Large intestine (tissue), 3 donors: ENCODE measurements at regions not wholly inside any gene's neighbourhood (a gene's known extent, or its start where the extent isn't known, plus 50 kb on each side); places are given as distances from the start of the nearest gene placed in this dataset.
A peak's percentile ranks its signal among the peaks of the same experiment; 100 is the strongest.

Experiments
- DNase-seq, 2 donors: peaks; one replicate each; pipeline versions ENCODE4 v3.0.0 to v3.0.0-alpha.2; 2013
- H3K27ac ChIP-seq: one replicate; pipeline ENCODE4 v1.5.1; 2013; ENCODE audit warnings: low read length
- H3K27me3 ChIP-seq: 2 replicates; pipeline ENCODE4 v1.6.1; 2013; ENCODE audit warnings: low read length; ENCODE audit not compliant: control insufficient read depth, insufficient read depth
- H3K36me3 ChIP-seq: 2 replicates; pipeline ENCODE4 v1.6.1; 2013; ENCODE audit warnings: low read length; ENCODE audit not compliant: control insufficient read depth, insufficient read depth
- H3K4me1 ChIP-seq: one replicate; pipeline ENCODE4 v1.6.1; 2013; ENCODE audit warnings: low read length; ENCODE audit not compliant: control insufficient read depth, insufficient read depth
- H3K4me3 ChIP-seq: one replicate; pipeline ENCODE4 v1.5.1; 2013; ENCODE audit warnings: low read length
- H3K9me3 ChIP-seq: one replicate; pipeline ENCODE4 v1.6.1; 2013; ENCODE audit warnings: mild to moderate bottlenecking, low read depth, low read length, moderate library complexity; ENCODE audit not compliant: control insufficient read depth
- WGBS: methylation state at CpG from one replicate; pipeline ENCODE4 v1.1.5; 2013; ENCODE audit warnings: low lambda C conversion rate; ENCODE audit not compliant: insufficient coverage; 5-methylcytosine and 5-hydroxymethylcytosine counted together

DNA sequence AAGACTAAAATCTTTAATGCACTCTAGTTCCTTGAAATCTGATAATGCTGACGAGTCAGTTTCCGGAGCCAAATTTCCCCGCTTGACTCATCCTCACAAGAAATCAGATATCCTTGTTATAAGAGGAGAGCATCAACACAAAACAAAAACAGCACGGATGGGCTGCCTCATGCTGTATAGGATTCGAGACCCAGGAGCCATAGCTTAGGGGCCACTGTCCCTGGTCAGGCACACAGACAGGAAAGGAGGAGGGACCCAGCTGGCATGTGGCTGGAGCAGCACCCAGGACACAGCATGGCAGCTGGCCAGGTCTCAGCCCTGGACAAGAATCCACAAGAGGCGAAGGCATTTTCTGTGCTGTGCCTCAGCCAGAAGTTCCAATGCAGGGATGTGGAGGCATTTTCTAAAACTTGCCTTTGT lies 110.2 kb upstream of the SPATA13 start:
- no peak for DNase-seq
- no peak overlapping the region for H3K4me3 ChIP-seq
- H3K27me3 ChIP-seq: no peaks in the 10 kb centered on the region
- H3K27ac ChIP-seq: no peak overlapping the region
- H3K4me1 ChIP-seq: no peaks in the 10 kb centered on the region
- no peaks in the 10 kb centered on the region for H3K36me3 ChIP-seq
- WGBS: no CpG with 5 or more reads among the region's 6 CpGs
- peaks cover 5% of the 10 kb centered on the region for H3K9me3 ChIP-seq

DNA sequence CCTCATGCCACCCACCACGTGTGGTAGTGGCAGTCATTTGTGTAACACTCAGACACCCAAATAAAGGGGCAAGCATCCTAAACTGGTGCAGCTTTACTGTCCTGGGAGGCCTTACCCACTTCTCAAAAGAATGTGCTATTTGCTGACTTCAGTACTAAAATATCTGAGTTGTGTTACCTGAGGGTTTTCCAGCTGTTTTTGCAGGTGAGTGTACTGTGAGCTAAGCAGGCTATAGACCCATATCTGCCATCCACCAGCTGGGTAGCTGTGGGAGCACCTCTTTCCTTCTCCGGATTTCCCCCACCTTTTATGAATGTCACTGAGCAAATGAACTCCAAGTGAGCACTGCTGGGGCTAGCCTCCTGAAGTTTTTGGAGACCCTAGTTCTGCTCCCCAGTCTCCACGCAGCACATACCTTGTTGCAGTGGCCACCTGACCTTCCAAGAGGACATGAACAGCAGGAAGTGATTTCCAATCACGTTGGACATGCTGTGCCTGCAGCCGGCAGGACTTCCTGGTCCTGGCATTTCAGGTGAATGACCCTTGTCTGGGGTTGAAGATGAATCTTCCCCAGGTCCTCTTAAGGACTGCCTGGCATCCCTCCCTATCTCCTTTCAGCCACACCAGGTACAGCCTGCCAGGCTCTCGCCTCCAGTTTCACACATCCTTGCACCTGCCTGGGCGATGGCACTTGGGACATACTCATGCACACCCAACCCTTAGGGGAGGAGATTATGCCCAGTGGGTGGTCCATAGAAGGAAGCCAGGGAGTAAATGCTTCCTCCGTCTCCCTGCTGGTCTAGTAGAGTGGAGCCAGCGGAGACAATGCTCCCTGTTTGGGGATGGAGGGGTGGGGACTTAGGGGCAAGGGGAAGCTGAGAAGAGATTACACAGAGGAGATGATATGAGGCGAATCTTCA lies 109.5 kb upstream of the SPATA13 start:
- Histone ChIP-seq H3K27me3 (no peaks in the 10 kb centered on the region), H3K36me3 (no peaks in the 10 kb centered on the region), H3K27ac (no peak overlapping the region), H3K4me3 (no peak overlapping the region), H3K9me3 (peaks cover 5% of the 10 kb centered on the region), H3K4me1 (no peaks in the 10 kb centered on the region)
- no CpG with 5 or more reads among the region's 10 CpGs for WGBS
- DNase-seq: no peak

DNA sequence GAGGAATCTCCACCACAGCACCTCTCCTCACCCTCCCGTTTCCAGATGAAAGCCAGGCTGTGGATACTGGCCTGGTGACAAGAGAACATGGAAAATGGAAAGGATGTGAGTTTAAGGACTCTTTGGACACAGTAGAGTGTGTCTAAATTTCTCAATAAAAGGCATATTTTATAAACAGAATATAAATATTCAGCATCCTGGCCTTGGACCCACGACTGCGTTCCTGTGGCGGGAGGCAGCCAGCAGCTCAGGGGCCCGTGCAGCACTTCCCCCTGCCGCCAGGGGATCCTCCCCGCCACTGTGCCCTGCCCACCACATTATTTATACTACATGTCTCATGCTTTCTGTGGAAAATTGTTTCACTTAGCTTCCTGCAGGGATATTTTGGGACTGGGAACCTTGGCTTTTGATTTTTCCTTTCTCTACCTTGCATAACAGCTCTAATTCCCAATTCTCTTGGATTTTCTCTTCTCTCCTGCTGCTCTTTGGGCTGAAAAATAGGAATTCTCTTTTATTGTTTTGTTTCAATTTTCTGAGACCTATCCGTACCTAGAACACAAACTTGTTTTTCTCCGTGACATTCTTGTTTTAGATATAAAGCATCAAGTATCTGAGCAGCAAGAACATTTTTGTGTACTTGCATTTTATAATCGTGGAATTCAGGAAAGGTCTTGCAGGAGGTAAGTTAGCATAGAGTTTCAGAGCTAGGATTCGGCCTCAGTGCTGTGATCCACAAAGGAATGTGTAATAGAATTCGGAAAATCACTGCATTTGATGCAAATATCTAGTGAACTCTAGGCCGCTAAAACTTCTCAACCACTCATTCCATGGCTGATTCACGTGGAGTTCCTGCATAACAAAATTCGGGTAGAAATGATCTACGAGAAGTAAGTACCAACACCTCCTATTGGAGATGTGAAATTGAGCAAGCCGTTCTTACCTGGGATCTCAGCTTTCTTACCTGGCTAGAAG lies 107.7 kb upstream of the SPATA13 start:
- Histone ChIP-seq H3K27ac (no peak overlapping the region), H3K4me3 (no peak overlapping the region), H3K27me3 (no peaks in the 10 kb centered on the region), H3K4me1 (no peaks in the 10 kb centered on the region), H3K36me3 (no peaks in the 10 kb centered on the region), H3K9me3 (no peaks in the 10 kb centered on the region)
- no peak for DNase-seq
- 100% methylated on average over 1 of the region's 17 CpGs for WGBS

DNA sequence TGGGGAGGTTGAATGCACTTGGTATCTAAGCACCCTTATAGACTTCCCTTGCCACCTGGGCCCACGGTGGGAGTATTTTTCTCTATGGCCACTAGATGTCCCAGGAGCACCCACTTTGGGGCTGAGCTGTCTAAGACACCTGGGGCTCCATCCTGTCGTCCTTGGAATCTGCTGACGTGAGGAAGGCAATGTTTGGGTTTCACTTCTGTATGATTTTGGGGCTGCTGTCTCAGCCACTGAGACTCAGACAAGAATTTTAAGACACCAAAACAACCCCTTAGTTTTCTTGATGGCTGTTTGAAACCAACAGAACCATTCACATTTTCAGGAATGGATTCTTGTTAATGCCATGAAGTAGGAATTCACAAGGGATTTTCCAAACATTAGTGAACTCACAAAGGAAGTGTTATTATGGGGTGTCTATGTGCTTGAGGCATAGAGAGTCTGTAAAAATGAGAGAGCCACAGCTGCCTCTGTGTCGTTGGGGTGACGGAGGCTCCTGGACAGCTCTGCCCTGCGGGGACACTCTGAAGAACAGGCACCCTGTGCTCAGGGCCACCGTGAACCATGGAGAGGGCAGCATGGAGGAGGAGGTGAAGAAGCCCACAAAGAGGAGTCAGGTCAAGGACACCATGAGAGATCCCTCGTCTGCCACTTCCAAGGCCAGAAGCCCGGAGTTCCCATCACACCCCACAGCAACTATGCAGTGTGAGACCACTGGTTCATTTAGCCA lies 106.8 kb upstream of the SPATA13 start:
- WGBS: no CpG with 5 or more reads among the region's 9 CpGs
- DNase-seq: peak; percentile 64 to 72
- Histone ChIP-seq H3K27me3 (no peaks in the 10 kb centered on the region), H3K9me3 (no peaks in the 10 kb centered on the region), H3K27ac (no peak overlapping the region), H3K4me1 (no peaks in the 10 kb centered on the region), H3K36me3 (no peaks in the 10 kb centered on the region), H3K4me3 (no peak overlapping the region)

DNA sequence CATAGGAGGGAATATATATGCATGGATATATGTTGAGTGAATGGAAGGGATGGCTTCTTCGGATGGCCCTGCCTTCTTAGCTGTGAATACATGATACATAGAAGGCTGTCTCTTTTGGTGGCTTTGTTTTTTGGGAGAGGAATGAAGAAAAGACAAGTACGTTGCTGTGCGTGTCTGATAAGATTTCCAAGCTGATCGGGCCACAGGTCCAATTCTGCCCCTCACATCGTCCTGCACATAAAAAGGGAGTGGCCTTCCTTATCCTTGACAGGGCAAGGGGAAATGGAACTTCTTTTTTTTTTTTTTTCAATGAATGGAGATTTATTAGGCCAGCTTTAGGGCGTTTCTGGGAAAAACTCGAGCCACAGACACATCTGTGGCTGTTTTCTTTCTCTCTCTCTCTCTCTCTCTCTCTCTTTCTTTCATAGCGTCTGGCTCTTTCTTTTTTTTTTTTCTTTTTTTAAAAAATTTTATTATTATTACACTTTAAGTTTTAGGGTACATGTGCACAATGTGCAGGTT lies 103.8 kb upstream of the SPATA13 start:
- no peaks in the 10 kb centered on the region for H3K9me3 ChIP-seq
- H3K27ac ChIP-seq: no peak overlapping the region
- no peak overlapping the region for H3K4me3 ChIP-seq
- H3K27me3 ChIP-seq: no peaks in the 10 kb centered on the region
- 49% methylated on average over 2 of the region's 8 CpGs for WGBS
- no peaks in the 10 kb centered on the region for H3K36me3 ChIP-seq
- no peak for DNase-seq
- no peaks in the 10 kb centered on the region for H3K4me1 ChIP-seq

DNA sequence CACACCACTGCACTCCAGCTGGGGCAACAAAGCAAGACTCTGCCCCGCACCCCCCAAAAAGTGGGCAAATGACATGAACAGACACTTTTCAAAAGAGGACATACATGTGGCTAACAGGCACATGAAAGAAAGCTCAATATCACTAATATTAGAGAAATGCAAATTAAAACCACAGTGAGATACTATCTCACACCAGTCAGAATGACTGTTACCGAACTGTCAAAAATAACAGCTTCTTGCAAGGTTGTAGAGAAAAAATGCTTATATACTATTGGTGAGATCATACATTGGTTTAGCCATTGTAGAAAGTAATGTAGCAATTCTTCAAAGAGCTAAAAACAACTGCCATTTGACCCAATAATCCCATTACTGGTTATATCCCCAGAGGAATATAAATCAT lies 99.5 kb upstream of the SPATA13 start:
- no peak overlapping the region for H3K4me3 ChIP-seq
- H3K4me1 ChIP-seq: no peaks in the 10 kb centered on the region
- H3K27ac ChIP-seq: no peak overlapping the region
- no peaks in the 10 kb centered on the region for H3K27me3 ChIP-seq
- WGBS: no CpG with 5 or more reads among the region's 2 CpGs
- H3K9me3 ChIP-seq: no peaks in the 10 kb centered on the region
- H3K36me3 ChIP-seq: no peaks in the 10 kb centered on the region
- no peak for DNase-seq

DNA sequence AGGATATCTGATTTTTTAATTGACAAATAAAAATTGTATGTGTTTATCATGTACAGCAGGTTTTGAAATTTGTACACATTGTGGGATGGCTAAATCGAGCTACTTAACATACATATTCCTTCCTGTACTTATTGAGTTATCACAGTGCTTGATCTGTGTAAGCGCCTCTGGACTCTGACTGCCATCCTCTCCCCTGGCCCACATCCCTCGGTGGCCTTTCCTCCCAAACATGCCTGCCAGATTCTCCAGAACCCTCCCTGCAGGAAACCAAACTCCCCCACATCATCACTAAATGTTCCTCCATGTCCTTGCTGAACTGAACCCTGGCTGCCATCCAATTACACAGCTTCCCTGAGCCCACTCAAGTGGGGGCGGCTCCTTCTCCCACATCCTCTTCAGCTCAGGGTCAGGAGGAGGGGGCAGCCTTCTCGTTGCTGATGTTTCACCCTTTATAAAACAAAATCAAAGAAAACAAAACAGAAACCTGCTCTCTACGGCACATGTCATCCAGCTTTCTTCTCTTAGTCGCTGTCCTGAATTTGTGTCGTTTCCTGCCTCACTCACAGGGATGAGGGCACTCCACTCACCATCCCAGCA lies 97.1 kb upstream of the SPATA13 start:
- WGBS: no CpG with 5 or more reads among the region's 8 CpGs
- Histone ChIP-seq H3K36me3 (no peaks in the 10 kb centered on the region), H3K9me3 (no peaks in the 10 kb centered on the region), H3K27ac (no peak overlapping the region), H3K27me3 (no peaks in the 10 kb centered on the region), H3K4me1 (no peaks in the 10 kb centered on the region), H3K4me3 (no peak overlapping the region)
- peak; percentile 33 to 40 for DNase-seq

DNA sequence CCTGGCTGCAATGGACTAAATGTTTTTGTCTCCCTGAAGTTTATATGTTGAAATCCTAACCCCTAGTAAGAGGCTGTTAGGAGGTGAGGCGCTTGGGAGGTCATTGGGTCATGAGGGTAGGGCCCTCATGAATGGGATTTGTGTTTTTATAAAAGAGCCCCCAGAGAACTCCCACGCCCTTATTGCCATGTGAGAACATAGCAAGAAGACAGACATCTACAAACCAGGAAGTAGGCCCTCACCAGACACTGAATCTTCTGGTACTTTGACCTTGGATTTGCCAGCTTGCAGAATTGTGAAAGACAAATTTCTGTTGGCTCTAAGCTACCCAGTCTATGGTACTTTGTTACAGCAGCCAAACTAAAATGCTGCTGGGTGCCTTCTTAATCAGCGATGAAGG lies 96.1 kb upstream of the SPATA13 start:
- Histone ChIP-seq H3K27me3 (no peaks in the 10 kb centered on the region), H3K4me1 (no peaks in the 10 kb centered on the region), H3K36me3 (no peaks in the 10 kb centered on the region), H3K27ac (peak overlapping the region; percentile 9), H3K9me3 (no peaks in the 10 kb centered on the region), H3K4me3 (no peak overlapping the region)
- WGBS: no CpG with 5 or more reads among the region's 3 CpGs
- DNase-seq: peak; percentile 50 to 80

DNA sequence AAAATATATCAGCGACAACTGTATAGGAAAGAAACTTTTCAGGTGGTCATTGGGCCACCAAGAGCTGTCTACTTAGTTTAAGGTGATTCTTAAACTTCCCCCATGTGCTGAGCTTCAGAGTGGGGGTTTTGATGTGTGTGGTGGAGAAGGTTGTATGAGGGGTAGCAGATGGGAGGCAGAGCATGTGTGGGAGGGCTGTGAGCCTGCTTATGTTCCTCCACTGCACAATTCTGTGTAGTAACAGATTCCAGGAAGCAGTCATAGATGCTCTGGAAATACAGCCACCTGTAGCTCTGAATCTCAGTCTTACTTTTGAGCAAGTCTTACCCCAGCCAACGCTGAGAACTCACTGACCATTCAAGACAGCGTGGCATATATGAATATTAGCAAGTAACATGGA lies 95.3 kb upstream of the SPATA13 start:
- DNase-seq: no peak
- H3K4me3 ChIP-seq: no peak overlapping the region
- WGBS: no CpG with 5 or more reads among the region's 3 CpGs
- H3K9me3 ChIP-seq: no peaks in the 10 kb centered on the region
- no peak overlapping the region for H3K27ac ChIP-seq
- no peaks in the 10 kb centered on the region for H3K27me3 ChIP-seq
- H3K36me3 ChIP-seq: no peaks in the 10 kb centered on the region
- no peaks in the 10 kb centered on the region for H3K4me1 ChIP-seq
